HS-27A (cell line): ENCODE measurements at regions not wholly inside any gene's neighbourhood (a gene's known extent, or its start where the extent isn't known, plus 50 kb on each side); places are given as distances from the start of the nearest gene placed in this dataset.
"Not testable (repeated sequence)": the region's sequence is repeated elsewhere in the genome, so short reads cannot be mapped to it uniquely, and the experiment has no call there.

ENCODE experiments used
- DNase-seq: peaks from one replicate; pipeline ENCODE4 v3.0.0-alpha.2; 2012; ENCODE audit warnings: low read depth, missing footprints

DNA sequence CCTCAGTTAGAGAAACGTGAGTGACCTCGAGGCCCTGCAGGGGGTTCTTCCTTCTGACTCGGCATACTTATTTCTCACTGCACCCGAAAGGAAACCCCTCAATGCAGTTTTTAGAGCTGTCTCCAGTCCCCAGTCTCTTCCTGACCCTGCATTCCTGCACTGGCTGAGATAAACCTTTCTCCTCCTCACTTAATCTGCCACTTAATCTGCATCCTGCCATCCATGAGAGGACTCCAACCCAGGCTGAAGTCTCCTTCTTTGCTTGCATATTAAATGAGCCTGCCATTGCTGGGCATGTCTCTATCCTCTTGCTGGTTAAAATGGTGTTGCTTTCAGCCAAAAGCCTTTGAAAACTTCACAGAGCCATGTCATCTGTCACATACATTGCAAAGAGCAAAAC is 125.6 kb upstream of the GATA6 start:
- no peak for DNase-seq

DNA sequence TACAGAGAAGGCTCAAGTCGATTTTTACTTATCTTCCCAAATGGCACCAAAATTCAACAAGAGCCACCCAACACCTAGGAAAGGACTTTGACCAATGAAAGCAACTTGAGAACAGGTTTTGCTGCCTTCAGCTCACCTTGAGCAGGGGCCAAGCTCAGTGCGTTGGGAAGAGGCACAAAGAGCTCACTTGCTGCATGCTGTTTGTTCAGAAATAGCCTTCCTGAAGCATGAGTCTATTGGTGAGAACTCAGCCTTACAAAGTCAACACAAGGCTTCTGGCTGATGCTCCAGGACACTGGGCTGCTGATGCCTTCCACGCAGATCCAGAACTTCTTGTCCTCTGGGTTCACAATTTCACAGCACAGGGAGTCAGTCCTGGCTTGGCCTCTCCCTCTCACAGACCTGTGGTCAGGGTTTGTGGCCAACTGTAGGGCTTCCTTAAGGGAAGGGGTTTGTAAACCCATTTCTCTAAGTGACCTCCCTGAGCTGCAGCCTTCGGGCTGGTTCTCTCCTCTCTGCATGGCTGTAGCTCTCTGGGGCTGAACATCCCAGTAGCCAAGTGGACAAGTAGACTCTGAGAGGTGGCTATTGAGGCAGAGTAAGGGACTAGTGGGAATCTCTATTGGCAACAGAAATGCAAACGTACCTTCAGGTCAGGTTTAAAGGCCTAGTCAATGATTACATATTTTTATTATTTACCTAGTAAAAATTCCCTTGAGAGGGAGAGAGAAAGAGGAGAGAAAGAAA is 124.7 kb upstream of the GATA6 start:
- no peak for DNase-seq

DNA sequence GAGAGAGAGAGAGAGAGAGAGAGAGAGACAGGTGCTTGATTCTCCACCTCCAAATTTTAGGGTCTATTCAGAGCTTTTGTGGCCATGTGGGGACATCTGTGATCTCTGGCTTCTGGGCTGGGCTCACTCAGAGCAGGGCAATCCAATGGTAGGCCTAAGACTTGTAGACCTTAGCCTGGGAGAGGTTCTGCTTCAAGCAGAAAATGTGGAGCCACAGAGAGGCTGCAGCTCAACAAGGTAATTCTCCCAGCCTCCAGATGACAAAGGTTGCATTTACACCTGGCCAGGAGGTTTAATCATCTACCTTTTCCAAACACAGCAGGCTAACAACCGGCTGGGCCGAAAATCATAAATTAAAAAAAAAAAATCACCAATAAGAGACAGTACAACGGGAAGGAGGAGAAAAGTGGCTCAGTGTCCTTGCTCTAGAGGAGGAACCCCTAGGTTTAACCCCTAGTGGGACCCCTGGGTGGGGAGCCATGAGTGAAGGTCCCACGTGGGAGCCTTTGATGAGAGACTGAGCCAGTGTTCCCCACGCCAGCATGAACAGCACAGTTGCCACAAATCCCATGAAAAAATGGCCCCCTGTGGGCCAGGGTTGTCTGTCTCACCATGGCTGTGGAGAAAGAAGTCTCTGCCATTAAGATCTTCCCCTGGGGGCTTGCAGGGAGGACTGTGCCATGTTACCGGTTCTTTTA is 124.0 kb upstream of the GATA6 start:
- no peak for DNase-seq

DNA sequence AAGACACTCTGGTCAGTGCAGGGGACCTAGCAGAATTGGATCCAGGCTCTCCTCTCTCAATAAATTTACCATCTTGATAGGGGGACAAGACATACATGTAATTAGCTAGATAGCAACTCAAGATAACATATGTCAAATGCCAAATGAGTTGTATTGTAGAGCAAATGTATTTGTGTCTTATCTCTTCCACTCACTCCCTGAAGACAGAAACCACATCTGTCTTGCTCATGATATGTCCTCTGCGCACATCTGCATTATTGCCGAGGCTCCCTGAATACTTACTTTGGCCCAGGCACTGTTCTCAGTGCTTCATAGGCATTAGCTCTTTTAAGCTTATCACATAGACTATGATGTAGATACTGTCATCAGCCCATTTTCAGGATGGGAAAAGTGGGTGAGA is 122.9 kb upstream of the GATA6 start:
- DNase-seq = no peak

DNA sequence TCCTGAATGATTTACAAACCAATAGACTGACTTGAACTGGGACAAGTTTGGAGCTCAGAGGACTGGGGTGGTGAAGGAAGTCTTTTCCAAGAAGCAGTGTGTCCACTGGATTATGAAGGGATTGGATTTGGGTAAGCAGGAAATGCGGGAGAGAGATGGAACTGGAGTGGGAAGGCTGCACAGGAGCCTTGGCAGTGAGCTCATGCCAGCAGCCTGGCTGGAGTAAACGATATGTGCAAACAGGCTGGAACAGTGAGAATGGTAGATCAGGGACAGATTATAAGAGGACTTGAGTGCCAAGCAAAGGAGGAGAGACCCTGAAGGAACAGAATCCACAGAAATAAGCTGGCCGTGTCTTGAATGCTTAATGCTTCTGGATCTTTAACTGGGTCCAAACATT is 121.9 kb upstream of the GATA6 start:
- no peak for DNase-seq

DNA sequence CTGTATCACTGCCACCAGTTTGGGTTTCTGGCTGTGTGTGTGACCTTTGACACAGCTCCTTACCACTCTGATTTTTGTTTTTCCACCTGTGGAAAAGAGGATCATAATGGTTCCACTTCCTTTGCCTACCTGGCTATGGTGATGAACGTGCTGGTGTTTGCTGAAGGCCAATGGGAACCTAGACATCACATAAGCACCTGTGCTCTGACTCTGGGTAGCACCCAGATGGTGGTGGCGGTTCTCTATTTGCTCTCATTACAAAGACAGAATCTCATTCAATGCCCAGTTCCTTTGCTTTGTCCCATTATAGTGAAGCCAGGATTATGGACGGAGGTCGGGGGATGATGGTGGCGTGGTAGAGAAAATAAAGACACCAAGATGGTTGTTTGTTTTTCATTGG is 121.2 kb upstream of the GATA6 start:
- DNase-seq = no peak

DNA sequence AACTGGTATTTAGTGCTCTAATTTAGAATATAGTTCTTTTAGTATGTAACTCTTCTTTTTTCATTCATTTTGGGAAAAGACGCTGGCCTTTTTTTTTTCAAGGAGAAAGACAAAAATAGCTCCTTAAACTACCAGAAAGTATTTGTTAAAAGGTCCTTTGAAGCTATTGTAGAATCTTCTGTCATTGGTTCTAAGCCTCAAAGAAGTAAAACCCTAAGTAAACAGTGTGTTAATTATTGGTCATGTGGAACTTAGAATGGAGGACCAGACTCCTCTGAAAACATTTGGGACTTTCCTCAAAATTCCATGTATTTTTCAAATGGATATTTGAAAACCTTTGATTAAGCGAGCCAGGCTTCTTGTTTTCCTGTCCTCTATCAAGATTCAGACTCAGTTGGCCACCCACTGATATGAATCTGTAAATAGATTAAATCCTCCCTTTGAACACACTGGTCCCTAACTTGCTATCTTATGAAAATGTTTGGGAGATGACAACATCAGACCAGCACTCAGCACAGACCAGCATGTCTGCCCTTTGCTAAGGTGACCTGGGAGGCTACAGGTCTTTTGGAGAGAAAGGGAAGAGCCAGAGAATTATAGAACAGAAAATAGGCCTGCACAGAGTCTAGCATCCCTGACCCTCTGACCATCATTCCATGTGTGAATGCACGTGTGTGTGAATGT is 120.3 kb upstream of the GATA6 start:
- no peak for DNase-seq

DNA sequence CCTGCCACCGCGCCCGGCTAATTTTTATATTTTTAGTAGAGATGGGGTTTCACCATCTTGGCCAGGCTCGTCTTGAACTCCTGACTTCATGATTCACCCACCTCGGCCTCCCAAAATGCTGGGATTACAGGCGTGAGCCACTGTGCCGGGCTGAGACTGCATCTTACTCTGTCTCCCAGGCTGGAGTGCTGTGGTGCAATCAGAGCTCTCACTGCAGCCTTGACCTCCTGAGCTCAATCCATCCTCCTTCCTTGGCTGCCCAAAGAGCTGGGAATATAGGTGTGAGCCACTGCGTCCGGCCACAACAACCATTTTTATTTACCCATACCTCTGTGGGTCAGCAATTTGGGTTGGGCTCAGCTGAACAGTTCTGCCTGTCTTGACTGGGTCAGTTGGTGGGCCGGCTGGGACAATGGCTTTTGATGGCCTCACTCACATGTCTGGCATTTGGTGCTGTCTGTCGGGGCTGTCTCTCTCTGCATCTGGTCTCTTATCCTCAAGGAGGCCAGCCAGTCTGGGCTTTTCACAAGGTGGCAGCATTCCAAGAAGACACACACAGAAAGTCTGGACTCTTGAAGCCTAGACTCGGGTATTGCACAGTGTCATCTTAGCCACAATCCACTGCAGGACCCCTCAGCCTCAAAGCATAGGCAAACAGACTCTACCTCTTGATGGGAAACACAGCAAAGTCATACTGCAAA is 116.8 kb upstream of the GATA6 start:
- no peak for DNase-seq

DNA sequence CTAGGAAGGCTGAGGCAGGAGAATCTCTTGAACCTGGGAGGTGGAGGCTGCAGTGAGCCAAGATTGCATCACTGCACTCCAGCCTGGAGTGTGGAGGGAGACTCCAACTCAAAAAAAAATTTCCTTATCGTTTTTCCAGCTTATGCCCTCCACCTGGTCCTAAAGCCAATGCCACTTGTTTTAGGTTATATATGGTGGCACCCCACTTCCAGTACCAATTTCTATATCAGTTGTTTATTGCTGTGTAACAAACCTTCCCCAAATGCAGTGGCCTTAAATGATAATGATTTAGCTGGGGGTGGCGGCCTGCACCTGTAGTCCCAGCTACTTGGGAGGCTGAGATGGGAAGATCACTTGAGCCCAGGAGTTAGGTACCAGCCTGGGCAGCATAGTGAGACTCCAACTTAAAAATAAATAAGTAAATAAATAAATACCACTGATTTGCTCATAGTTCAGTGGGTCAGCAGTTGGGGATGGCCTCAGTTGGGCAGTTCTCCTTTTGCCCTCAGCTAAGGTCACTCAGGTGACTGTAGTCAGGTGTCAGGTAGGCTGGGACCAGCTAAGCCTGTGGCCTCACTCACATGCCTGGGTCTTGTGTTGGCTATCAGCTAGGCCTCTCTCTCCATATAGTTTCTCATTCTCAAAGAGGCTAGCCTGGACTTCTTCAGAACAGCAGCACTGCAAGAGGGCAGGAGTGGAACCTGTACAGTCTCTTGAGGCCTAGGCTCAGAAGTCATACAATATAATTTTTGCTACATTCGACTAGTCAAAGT is 113.7 kb upstream of the GATA6 start:
- no peak for DNase-seq

DNA sequence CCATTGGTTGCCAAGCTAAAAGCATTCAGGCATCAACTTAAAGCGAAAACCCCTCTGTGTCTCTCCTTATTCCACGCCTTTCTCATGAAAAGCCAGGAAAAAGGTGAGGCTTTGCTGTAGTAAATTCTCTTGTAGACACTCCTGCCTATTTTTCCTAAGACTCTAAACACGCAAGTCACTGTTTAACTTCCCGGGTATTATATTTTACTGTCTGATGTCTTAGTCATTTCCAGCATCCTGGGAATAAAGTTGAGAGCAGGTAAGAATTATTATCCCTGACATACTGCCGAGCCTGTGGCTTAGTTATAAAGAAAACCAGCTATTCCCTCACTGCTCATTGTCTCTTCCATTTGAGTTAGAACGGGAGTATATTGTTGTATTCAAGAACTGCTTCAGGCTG is 112.4 kb upstream of the GATA6 start:
- DNase-seq = no peak

DNA sequence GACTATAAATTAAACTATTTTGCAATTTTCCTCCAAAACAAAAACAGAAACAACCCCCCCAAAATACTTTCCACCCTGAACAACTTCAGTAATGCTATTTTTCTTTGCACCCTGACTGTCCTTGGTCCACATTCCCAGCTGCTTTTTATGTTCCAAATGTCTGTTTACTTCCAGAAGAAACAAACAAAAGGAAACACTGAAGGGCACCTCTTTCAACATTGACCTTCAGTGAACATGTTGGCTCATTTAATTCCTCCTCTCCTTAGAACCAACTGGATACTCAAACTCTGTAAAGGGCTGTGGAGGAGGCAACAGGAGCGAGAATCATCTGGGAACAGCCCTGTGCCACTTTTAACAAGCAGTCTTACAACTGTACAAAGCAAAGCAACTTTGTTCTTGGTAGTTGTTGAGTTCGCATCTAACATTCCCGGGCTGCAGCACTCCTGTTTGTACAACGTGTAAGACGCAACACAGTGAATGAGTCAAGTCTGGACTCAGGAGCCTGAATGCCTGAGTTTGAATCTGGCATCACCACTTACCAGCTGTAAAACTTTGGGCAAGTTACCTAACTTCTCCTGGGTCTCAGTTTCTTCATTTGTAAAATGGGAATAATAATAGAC is 111.4 kb upstream of the GATA6 start:
- DNase-seq = no peak

DNA sequence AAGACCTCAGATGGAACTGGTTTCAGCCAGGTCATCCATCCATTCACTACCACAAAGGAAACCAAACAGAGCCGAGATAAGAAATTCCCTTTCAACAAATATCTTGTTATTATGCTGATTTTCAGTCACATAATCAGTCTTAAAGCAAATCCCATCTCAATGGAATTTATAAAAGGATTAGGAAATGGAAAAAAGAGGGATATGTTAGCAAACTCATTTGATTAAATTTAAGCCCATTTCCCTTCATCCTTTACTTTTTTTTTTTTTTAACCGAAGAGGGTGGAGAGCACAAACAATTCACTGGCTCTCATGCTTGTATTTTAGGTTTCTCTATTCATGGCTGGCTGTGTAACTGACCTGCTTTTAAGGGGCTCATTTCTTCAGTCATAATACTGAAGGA is 109.0 kb upstream of the GATA6 start:
- DNase-seq = no peak

DNA sequence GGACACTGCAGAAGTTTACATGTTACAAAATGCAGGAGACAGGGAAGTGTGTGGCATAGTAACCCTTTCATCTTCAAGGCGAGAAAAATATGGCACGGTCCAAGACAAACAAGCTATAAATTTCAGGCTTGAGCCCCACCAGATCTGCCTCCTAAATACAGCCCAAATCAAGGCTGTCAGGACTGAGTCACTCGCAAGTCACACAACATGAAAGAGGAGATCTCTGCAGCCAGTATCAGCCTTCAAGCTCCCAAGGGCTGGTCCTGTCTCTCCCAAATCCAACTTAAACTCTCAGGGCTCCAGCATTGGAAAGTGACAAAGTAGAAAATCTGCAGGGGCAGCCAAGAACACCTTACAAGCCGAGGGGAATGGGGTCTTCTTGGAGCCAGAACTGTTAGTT is 106.3 kb upstream of the GATA6 start:
- no peak for DNase-seq

DNA sequence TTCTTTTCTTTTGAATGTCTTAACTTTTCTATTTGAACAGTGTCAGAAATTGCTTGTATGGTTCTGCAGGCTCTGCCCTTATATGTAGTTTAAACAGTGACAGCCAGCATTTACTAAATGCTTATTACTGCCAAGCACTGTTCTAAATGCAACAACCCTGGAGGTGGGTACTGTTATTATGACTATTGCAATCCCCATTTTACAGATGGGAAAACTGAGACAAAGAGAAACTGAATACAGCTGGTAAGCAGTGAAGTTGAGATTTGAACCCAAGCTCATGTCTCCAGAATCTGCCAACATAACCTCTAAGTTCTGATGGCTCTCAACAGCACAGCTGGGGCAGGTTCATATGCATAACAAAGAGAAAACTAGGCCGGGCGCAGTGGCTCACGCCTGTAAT is 105.7 kb upstream of the GATA6 start:
- DNase-seq = no peak

DNA sequence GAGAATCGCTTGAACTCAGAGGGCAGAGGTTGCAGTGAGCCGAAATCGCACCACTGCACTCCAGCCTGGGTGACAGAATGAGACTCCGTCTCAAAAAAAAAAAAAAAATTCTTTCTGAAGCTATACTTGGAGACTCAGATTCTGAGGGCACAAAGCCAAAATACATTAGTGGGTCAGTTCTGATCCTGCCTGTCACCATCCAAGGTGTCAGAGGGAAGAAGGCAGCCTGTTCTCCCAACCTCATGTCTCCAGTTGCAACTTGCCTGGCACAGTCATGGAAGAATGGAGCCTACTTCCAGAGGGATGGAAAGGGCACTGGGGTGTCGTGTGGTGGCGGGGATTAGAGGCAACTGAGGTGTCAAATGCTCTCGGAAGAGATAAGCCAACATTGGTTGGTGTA is 104.8 kb upstream of the GATA6 start:
- DNase-seq = no peak

DNA sequence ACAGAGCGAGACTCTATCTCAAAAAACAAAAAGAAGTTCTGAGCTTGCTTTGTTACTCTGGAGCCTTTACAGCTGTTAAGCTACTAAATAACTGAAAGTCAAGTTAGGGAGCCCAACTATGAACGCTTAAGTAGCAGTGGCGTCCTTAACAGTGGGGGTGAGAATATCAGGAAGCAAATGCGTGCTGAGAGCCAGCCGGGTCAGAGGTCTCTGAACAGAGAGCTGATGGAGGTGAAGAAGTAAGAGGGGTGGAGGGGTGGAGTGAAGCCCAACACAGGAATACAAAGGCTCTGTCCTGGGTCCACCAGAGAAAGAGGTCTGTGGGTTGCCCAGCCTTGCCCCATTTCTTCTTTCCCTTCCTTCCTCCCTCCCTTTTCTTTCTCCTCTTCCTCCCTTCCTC is 104.1 kb upstream of the GATA6 start:
- DNase-seq = no peak

DNA sequence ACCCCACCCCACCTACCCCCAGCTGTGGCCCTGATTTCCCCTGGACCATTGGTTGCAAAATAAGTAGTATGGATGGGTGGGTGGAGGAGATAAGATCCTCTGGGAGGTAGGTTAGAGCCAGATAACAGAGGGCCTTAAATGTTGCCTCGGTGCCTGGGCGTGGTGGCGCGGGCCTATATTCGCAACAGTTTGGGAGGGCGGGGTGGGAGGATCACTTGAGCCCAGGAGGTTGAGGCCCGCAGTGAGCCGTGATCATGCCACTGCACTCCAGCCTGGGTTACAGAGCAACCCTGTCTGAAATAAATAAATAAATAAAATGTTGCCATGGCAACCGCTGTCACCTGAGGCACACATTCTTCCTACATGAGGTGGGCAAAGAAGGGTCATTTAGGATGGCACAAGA is 103.3 kb upstream of the GATA6 start:
- no peak for DNase-seq

DNA sequence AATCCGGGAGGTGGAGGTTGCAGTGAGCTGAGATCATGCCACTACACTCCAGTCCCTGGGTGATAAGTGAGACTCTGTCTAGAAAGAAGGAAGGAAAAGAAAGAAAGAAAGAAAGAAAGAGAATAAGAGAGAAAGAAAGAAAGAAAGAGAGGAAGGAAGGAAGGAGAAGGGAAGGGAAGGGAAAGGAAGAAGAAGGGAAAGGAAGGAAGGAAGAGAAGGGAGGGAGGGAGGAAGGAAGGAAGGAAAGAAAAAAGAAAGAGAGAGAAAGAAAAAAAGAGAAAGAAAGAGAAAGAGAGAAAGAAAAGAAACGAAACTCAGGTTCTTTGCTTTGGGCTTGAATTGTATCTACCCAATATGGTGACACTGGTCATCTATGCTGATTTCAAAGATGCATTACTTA is 102.3 kb upstream of the GATA6 start:
- DNase-seq = no peak

DNA sequence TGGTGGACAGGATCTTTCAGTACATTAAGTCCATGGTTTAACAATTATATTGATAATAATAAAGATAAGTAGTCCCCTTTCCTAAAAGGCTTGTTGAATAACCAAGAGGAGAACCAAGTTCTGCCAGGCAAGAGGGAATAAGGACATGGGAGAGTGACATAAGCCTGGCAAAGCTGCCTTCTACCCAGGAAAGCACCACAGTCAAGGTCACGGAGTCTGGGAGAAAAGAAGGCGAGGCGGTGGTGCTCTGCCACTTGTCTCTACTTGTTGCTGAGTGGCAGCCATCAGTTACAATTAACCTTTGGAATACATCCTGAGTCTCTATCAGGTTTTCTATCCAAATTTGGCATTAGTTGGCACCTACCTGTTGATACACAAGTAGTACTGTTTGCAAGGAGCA is 101.7 kb upstream of the GATA6 start:
- no peak for DNase-seq

DNA sequence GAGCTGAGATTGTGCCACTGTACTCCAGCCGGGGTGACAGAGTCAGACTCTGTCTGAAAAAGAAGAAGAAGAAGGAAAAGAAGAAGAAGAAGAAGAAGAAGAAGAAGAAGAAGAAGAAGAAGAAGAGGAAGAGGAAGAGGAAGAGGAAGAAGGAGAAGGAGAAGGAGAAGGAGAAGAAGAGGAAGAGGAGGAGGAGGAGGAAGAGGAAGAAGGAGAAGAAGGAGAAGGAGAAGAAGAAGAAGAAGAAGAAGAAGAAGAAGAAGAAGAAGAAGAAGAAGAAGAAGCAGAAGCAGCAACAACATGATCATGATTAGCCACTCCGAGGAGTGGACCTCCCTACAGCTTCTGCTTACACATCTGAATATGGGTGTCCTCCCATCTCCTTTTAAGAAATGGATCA is 100.6 kb upstream of the GATA6 start:
- DNase-seq = not testable (repeated sequence)

DNA sequence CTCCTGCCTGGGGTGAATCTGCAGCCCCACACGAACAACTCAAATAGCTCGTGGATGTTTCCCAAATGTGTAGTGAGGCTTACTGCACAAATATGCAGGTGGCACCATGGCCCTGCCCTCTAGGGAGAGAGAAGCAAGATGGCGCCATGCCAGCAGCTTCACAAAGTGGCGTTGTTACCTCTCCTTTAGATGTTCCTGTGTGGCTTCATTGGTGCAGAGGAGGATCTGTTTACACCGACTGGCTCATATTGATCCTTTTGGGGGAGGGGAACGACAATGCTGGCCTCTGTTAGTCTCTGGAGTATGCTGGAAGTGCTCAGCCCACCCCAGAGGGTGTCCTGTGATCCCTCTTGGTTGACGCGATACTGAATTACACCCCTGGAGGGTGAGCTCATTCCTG is 99.5 kb upstream of the GATA6 start:
- no peak for DNase-seq

DNA sequence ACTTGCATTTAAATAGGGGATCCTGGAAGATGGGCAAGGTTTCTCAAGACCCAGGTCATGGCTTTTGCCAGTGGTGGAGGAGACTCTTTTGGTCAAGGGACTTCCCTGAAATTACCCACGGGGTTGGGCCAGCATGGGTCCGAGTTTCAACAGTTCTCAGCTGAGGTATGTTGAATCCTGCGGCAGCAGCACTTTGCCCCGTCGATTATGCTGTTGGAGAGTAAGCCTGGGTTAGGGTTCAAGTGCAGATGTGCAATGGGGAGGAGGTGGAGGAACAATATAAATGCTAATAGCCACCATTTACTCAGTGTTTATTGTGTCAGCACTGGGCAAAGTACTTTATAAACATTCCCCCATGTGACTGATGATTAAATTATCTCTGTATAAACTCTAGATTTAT is 96.0 kb upstream of the GATA6 start:
- DNase-seq = no peak
